ENCODE measurements at regions not wholly inside any gene's neighbourhood (a gene's known extent, or its start where the extent isn't known, plus 50 kb on each side); places are given as distances from the start of the nearest gene placed in this dataset.

DNA sequence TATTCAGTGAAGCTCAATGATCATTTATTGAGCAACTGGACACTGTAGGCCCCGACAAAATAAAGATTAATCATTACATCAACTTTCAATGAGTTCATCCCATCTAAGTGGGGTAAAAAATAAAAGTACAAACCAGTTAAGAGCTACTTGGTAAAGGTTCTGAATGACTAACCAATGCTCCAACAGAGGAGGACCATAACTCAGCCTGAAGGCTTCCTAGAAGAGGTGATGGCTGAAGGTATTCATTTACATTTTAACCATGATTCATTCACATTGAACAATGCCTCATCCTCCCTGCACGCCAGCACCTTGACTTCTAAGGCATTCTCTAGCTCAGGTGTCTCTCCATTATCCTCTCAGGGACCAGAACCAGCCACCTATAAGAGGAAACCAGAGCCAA, 201.4 kb downstream of the ZNF462 start:
- H3K4me3 ChIP-seq = no peak overlapping the region
- DNase-seq (ENCODE audit: low spot score) (no peak), ATAC-seq (ENCODE audit: insufficient number of reproducible peaks, low FRiP score, low read depth) (no peak)
- no peaks in the 10 kb centered on the region for H3K4me1 ChIP-seq (ENCODE audit: control insufficient read depth in 1 of 2, low read depth in 2 of 2)
- H3K9me3 ChIP-seq = no peaks in the 10 kb centered on the region
- H3K36me3 ChIP-seq = no peaks in the 10 kb centered on the region
- TF ChIP-seq, protein P1, sequence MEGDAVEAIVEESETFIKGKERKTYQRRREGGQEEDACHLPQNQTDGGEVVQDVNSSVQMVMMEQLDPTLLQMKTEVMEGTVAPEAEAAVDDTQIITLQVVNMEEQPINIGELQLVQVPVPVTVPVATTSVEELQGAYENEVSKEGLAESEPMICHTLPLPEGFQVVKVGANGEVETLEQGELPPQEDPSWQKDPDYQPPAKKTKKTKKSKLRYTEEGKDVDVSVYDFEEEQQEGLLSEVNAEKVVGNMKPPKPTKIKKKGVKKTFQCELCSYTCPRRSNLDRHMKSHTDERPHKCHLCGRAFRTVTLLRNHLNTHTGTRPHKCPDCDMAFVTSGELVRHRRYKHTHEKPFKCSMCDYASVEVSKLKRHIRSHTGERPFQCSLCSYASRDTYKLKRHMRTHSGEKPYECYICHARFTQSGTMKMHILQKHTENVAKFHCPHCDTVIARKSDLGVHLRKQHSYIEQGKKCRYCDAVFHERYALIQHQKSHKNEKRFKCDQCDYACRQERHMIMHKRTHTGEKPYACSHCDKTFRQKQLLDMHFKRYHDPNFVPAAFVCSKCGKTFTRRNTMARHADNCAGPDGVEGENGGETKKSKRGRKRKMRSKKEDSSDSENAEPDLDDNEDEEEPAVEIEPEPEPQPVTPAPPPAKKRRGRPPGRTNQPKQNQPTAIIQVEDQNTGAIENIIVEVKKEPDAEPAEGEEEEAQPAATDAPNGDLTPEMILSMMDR (IDR thresholded peaks at IDR 0.05) = no peak
- H3K27ac ChIP-seq = no peak overlapping the region
- H3K27me3 ChIP-seq (replicated peaks; ENCODE audit: insufficient read depth) = no peaks in the 10 kb centered on the region

DNA sequence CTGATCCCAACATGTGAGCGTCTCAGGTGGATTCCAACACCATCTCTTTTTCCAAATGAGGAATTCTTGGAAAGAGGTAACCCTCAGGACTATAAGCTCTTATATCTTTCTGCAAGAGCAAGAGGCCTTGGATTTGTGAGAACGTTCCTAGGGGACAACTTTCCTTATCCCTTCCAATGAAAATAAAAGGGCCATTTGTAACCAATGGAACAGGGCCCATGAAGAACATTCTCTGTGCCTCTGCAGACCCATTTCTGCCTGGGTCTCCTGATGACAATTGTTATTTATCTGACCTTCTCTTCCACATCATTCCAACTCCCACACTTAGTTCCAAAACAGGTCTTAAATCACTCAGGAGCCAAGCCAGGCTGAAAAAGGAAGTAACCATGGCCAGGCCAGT, 202.6 kb downstream of the ZNF462 start:
- Histone ChIP-seq H3K4me3 (no peak overlapping the region), H3K9me3 (no peaks in the 10 kb centered on the region), H3K4me1 (ENCODE audit: control insufficient read depth in 1 of 2, low read depth in 2 of 2) (no peaks in the 10 kb centered on the region), H3K36me3 (no peaks in the 10 kb centered on the region), H3K27ac (no peak overlapping the region), H3K27me3 (replicated peaks; ENCODE audit: insufficient read depth) (no peaks in the 10 kb centered on the region)
- DNase-seq (ENCODE audit: low spot score) = no peak
- no peak for ATAC-seq (ENCODE audit: insufficient number of reproducible peaks, low FRiP score, low read depth)
- TF ChIP-seq, protein P1 (IDR thresholded peaks at IDR 0.05) = no peak

DNA sequence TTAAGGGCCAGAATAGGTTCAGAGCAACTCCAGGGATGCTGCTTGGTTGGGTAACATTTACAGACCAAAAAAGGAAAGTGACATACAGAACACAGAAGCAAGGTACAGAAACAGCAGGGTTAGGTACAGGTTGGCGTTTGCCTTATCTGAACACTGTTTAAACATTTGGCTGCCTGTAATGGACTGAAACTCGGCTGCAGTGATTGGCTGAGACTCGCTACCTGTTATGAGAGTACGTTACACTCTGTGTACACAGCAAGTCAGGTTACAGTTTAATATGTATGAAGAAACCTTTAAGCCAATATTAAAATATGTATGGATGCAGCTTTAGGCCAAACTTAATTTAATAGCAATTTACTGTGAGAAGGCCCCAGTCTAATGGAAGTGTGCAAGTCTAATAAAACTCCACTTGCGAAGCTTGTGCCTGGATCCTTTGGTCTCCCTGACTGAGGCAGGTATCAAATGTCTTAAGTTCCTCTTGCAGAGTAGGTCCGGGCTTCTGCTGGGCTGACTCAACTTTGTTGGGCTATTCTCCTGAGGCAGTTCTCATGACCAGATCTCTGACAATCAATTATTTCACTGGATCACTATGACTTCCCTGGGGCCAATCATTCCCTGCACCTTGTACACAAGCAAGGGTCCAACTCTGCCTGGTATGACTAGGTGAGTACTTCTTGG, 204.9 kb downstream of the ZNF462 start:
- ATAC-seq (ENCODE audit: insufficient number of reproducible peaks, low FRiP score, low read depth) (no peak), DNase-seq (ENCODE audit: low spot score) (no peak)
- Histone ChIP-seq H3K4me3 (no peak overlapping the region), H3K36me3 (no peaks in the 10 kb centered on the region), H3K27me3 (replicated peaks; ENCODE audit: insufficient read depth) (no peaks in the 10 kb centered on the region), H3K4me1 (ENCODE audit: control insufficient read depth in 1 of 2, low read depth in 2 of 2) (no peaks in the 10 kb centered on the region), H3K9me3 (no peaks in the 10 kb centered on the region), H3K27ac (no peak overlapping the region)
- TF ChIP-seq, protein P1 (IDR thresholded peaks at IDR 0.05) = no peak

DNA sequence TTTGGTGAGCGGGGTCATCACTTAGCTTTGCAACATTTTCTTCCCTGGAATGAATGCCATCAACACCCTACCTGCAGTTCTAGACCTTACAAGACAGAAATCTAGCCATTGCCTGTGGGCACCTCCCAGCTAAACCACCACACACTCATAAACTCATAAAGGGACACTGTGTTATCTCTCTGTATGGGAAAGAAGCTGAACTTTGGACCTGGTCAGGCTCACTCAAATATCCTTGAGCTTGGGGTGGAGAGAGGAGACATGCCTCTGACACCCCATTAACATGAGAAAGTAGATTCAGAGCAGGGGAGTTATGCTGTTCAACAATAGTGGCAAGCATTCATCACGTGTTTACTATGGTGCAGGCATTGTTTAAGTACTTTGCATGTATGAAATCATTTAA, 205.6 kb downstream of the ZNF462 start:
- H3K4me3 ChIP-seq = no peak overlapping the region
- H3K4me1 ChIP-seq (ENCODE audit: control insufficient read depth in 1 of 2, low read depth in 2 of 2) = no peaks in the 10 kb centered on the region
- no peaks in the 10 kb centered on the region for H3K36me3 ChIP-seq
- TF ChIP-seq, protein P1 (IDR thresholded peaks at IDR 0.05) = no peak
- H3K27me3 ChIP-seq (replicated peaks; ENCODE audit: insufficient read depth) = no peaks in the 10 kb centered on the region
- H3K27ac ChIP-seq = no peak overlapping the region
- H3K9me3 ChIP-seq = no peaks in the 10 kb centered on the region
- DNase-seq (ENCODE audit: low spot score) (no peak), ATAC-seq (ENCODE audit: insufficient number of reproducible peaks, low FRiP score, low read depth) (no peak)

DNA sequence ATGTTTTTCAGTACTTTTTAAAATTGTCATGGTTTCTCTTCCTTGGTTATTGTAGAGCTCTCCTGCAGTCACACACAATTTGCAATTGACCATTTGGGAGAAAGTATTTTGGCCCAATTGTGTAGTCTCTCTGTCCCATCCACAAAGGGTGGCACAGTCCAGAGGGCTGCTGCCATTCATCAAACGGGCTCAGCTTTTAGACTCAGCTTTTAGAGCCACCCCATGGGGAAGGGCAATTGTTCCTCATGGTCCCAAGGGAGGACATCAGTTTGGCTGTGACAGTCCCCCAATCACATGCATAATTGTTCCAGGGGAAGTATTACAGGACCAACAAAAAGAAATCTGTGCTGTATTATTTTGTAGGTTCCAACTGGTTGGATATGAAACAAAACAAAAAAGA, 207.6 kb downstream of the ZNF462 start:
- ATAC-seq (ENCODE audit: insufficient number of reproducible peaks, low FRiP score, low read depth) (no peak), DNase-seq (ENCODE audit: low spot score) (no peak)
- Histone ChIP-seq H3K9me3 (no peaks in the 10 kb centered on the region), H3K27ac (no peak overlapping the region), H3K36me3 (no peaks in the 10 kb centered on the region), H3K27me3 (replicated peaks; ENCODE audit: insufficient read depth) (no peaks in the 10 kb centered on the region), H3K4me1 (ENCODE audit: control insufficient read depth in 1 of 2, low read depth in 2 of 2) (no peaks in the 10 kb centered on the region), H3K4me3 (no peak overlapping the region)
- TF ChIP-seq, protein P1 (IDR thresholded peaks at IDR 0.05) = no peak

All from thoracic aorta (tissue), 2 donors.